Muscle of leg (tissue), 3 donors: ENCODE measurements at regions not wholly inside any gene's neighbourhood (a gene's known extent, or its start where the extent isn't known, plus 50 kb on each side); places are given as distances from the start of the nearest gene placed in this dataset.

Experiments used
- DNase-seq: peaks from one replicate; pipeline ENCODE4 v3.0.0; 2013
- H3K27ac ChIP-seq: one replicate; pipeline ENCODE4 v1.5.1; 2013; ENCODE audit warnings: mild to moderate bottlenecking, low read length, control low read depth
- H3K27me3 ChIP-seq: one replicate; pipeline ENCODE4 v1.6.1; 2013; ENCODE audit warnings: low read length; ENCODE audit not compliant: control insufficient read depth, insufficient read depth
- H3K36me3 ChIP-seq: one replicate; pipeline ENCODE4 v1.6.1; 2013; ENCODE audit warnings: low read length; ENCODE audit not compliant: control insufficient read depth, insufficient read depth
- H3K4me1 ChIP-seq: one replicate; pipeline ENCODE4 v1.6.1; 2013; ENCODE audit warnings: low read length; ENCODE audit not compliant: control insufficient read depth, insufficient read depth
- H3K4me3 ChIP-seq: one replicate; pipeline ENCODE4 v1.5.1; 2013; ENCODE audit warnings: low read length, control low read depth
- H3K9me3 ChIP-seq: replicated peaks from 2 replicates; pipeline ENCODE4 v1.6.1; 2013; ENCODE audit warnings: low read depth, low read length; ENCODE audit not compliant: control insufficient read depth
- WGBS: methylation state at CpG from one replicate; pipeline ENCODE4 v1.1.5; 2013; ENCODE audit warnings: missing lambda C conversion rate; ENCODE audit not compliant: insufficient coverage; 5-methylcytosine and 5-hydroxymethylcytosine counted together

DNA sequence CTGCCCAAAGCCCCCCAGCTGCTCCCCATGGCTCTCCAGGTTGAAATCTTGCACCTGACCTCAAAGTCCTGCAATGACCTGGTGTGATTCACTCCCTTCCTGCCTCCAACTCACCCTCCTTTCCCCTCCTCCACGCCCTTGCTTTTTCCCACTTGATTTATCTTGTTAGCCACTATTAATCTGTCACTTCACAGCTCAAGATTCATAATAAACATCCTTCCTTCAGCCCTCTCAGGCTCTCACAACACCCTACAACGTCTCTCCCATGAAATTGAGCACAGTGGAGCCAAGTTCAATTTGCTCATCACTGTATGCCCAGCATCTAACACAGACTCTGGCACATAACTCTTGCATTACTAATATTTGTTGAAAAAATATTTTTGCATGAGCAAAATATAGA lies 85.6 kb upstream of the SLC35G4 start:
- H3K36me3 ChIP-seq: no peaks in the 10 kb centered on the region
- no peaks in the 10 kb centered on the region for H3K4me1 ChIP-seq
- 68% methylated on average over 1 of the region's 2 CpGs for WGBS
- H3K9me3 ChIP-seq: no peaks in the 10 kb centered on the region
- no peak overlapping the region for H3K27ac ChIP-seq
- H3K27me3 ChIP-seq: no peaks in the 10 kb centered on the region
- DNase-seq: no peak
- H3K4me3 ChIP-seq: no peak overlapping the region

DNA sequence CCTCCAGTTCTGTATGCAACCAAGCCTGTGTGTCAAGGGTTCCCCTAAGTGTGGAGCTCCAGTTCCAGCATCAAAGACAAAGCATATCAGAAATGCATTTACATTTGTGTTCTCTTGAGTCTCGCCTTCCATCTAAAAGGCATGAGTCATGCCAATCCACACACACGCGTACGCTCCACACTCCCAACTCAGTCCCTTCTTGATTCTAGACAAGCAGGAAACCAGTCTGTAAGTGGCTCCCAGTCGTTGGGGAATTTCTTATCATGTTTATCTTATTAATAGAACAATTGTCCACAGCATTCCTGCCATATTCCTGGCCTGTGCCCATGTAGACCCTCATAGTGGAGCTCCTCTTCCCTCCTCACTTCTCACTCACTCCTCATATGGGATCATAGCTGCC lies 86.4 kb upstream of the SLC35G4 start:
- Histone ChIP-seq H3K36me3 (no peaks in the 10 kb centered on the region), H3K27me3 (no peaks in the 10 kb centered on the region), H3K4me1 (peaks cover 5% of the 10 kb centered on the region), H3K4me3 (no peak overlapping the region), H3K27ac (no peak overlapping the region), H3K9me3 (no peaks in the 10 kb centered on the region)
- WGBS: no CpG with 5 or more reads among the region's 5 CpGs
- no peak for DNase-seq

DNA sequence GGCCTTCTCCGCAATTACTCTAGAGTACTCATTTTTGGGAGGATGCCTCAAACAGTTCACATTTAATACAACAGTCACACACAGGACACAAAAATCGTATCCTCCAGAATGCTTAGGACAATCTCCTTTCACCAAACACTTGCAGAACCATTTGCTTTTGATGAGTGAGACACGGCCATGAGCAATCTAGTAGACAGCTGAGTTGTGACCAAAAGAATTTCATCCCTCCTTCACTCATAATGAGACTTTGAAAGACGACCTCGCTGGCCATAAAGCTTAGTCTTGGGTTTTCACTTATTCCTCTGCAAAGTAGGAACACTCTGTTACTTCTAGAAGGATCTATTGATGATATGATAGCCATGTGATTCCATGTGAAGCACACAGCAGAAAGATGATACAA lies 87.5 kb upstream of the SLC35G4 start:
- 61% methylated on average over 2 of the region's 5 CpGs for WGBS
- no peak for DNase-seq
- Histone ChIP-seq H3K9me3 (no peaks in the 10 kb centered on the region), H3K27me3 (no peaks in the 10 kb centered on the region), H3K36me3 (no peaks in the 10 kb centered on the region), H3K4me1 (peaks cover 14% of the 10 kb centered on the region), H3K27ac (no peak overlapping the region), H3K4me3 (no peak overlapping the region)

DNA sequence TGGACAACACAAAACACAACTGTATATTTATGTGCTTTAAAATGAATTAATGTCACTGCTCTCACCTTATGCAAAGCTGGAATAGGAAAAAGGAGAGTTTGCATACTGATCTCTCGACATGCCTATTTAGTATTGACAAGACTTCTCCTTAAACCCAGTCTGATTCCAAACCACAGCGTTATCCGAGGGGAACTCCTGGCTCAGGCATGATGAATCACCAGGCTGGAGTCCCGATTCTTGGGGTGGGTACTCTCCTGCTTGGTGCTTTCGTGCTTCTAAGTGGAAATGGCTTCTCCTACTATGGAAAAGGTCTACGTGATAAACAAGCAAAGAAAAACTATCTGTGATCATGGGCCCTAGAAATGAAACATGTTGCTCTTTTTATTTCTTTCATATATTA lies 88.9 kb upstream of the SLC35G4 start:
- DNase-seq: no peak
- WGBS: no CpG with 5 or more reads among the region's 6 CpGs

DNA sequence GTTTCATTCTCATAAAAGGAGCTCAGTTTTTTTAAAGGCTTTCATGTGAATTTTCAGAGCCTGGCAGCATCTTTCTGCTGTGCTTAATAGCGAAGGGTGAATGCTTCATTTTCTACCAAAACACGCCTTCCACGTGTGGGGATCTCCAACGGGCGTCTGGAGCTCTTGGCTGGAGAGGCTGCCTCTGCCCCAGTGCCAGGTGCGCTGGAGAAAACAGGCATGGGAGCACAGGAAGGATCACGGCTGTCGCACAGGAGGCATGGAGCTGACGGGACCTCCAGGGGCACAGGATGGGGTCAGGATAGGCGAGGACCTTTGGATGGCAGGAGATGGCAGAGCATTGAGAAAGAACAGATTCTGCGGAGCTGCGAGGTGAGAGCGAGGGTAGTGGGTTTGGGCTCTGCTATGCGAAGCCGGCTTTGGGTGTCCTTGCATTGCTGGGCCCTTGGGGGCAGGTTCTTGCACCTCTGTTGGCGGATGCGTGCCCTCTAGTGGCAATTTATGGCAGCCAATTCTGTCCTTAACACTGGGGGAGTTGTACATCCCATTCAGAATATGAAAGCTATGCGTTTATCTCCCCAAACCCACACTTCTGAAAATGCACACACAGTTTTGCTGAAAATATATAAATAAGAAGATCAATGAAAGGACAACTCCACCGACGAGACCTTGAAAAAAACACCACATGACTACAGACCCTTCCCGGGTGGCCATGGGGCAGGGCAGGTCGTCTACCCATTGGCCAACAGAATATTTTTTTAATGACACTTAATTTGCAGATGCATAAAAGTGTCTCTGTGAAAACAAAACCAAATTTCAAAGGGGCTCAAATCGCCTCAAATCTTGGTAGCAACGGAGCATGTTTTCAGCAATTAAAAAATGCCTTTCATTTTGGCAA lies 90.4 kb upstream of the SLC35G4 start:
- Histone ChIP-seq H3K27ac (no peak overlapping the region), H3K4me1 (peaks cover 20% of the 10 kb centered on the region), H3K4me3 (no peak overlapping the region), H3K27me3 (no peaks in the 10 kb centered on the region), H3K9me3 (no peaks in the 10 kb centered on the region), H3K36me3 (no peaks in the 10 kb centered on the region)
- WGBS: 66% methylated on average over 12 of the region's 24 CpGs
- peak; percentile 46 for DNase-seq

More for the DNA sequence above, 88.9 kb upstream of the SLC35G4 start:
- Histone ChIP-seq H3K27ac (no peak overlapping the region), H3K9me3 (no peaks in the 10 kb centered on the region), H3K27me3 (no peaks in the 10 kb centered on the region), H3K4me3 (no peak overlapping the region), H3K4me1 (peaks cover 17% of the 10 kb centered on the region), H3K36me3 (no peaks in the 10 kb centered on the region)

DNA sequence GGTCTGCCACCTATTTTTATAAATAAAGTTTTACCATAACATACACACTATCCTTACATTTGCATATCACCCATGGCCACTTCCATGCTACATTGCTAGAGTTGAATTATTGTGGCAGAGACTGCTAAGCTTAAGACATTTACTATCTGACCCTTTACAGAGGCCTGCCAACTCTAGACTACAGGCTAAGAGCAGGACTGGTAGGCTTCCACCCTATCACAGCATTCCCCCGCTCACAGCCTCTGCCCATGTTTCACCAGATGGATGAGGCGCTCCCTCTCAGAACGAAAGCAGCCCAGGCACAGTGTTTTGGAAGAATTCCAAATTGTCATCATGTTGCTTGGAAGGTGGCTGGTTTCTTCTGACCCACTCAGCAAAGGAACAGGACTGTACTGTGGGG lies 91.7 kb upstream of the SLC35G4 start:
- H3K9me3 ChIP-seq: no peaks in the 10 kb centered on the region
- H3K27me3 ChIP-seq: no peaks in the 10 kb centered on the region
- DNase-seq: no peak
- peaks cover 20% of the 10 kb centered on the region for H3K4me1 ChIP-seq
- H3K4me3 ChIP-seq: no peak overlapping the region
- H3K36me3 ChIP-seq: no peaks in the 10 kb centered on the region
- no peak overlapping the region for H3K27ac ChIP-seq
- WGBS: no CpG with 5 or more reads among the region's 3 CpGs

DNA sequence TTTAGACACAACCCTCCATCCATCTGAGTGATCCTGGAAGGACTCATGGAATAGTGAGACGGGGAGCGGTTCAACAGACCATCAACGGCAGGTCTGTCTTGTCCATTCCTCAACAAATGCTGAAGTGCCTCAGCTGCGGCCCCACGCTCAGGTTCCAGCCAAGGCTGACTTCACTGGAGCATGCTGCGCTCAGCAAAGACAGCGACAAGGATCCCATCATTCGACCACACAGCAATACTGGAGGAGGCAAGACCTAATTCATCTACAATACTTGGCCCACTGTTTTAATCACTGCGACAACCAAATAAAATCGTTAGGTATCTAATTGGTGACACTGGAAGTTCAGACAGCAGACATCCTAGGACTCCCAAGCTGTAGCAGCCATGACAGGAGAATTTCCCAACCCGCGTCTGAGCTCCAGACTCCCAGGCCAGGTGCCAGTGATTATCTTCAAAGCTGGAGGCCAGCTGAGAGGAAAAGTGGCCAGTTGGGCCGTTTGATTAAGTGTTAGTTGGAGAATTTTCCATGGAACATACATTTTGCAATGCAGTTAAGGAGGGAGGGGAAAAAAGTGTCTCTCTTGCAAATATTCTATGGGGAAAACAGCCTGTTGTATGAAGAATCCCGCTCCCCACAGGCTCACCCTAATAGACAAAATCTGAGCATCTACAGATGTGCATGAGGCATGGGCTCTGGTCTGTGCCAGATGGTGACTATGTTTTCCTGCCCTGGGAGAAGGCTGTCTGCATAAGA lies 92.5 kb upstream of the SLC35G4 start:
- no peaks in the 10 kb centered on the region for H3K27me3 ChIP-seq
- peak; percentile 98 for DNase-seq
- no peak overlapping the region for H3K4me3 ChIP-seq
- H3K27ac ChIP-seq: peak overlapping the region; percentile 83
- H3K4me1 ChIP-seq: peaks cover 20% of the 10 kb centered on the region
- no peaks in the 10 kb centered on the region for H3K36me3 ChIP-seq
- no peaks in the 10 kb centered on the region for H3K9me3 ChIP-seq
- 25% methylated on average over 11 of the region's 14 CpGs for WGBS

DNA sequence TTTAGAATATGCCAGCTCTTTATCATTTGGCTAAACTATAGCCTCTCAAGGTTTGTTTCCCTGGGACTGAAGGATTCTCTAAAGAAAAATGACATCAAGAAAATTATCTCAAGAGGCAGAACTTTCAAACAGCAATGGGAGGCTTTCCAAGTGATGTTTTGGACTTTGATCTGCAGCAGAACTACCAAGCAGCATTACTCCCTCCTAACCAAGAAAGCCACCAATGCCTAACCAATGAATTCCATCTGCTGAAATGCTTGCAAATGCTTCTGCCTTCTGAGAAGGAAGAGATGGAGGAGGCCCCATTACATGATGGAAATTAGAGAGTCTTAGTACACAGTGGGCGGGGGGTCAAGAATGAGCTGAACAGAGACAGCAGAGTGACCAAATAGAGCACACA lies 95.1 kb upstream of the SLC35G4 start:
- no peaks in the 10 kb centered on the region for H3K9me3 ChIP-seq
- WGBS: no CpG with 5 or more reads among the region's 1 CpG
- no peak overlapping the region for H3K4me3 ChIP-seq
- H3K27ac ChIP-seq: no peak overlapping the region
- no peaks in the 10 kb centered on the region for H3K36me3 ChIP-seq
- no peaks in the 10 kb centered on the region for H3K27me3 ChIP-seq
- peaks cover 20% of the 10 kb centered on the region for H3K4me1 ChIP-seq
- no peak for DNase-seq

DNA sequence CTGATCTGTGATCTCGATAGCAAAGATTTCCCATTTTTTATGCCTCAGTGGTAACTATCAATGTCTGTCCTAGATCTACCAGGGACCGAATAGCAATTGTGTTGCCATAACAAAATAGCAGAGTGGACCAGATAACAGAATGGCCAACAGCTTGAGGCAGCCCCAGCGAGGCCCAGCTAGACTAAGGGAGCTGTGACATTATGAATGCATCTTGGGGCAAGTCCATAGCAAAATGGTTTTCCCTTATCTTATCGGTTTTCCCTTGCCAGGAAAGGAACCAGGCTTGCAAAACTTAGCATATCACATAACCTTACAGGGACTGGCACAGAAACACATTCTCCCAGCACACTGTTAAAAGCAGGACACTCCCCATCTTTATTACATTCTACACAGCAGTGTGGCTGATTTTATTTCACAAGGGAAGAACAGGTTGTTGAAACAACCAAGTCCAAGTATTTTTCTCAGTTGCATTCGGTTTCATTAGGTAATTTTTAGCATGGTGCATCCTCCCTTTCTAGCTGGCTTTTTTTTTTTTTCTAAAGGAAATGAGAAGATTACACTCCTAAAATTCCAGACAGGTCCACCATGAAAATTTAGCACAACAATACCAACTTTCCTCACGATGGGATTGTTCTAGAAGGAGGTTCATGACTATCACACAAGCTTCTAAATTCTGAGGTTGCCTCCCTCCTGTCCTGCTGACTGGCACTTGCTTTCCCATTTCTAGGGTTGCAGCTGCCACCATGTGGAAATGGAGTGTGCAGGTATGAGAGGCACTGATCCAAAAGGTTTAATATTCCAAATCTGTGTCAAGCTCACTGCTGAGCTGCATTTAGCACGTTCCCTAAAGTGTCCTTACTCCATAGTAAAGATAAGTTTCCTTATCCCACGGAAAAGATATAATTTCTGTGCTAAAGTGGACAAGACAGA lies 97.0 kb upstream of the SLC35G4 start:
- Histone ChIP-seq H3K4me1 (peaks cover 11% of the 10 kb centered on the region), H3K27ac (no peak overlapping the region), H3K4me3 (no peak overlapping the region), H3K27me3 (no peaks in the 10 kb centered on the region), H3K36me3 (no peaks in the 10 kb centered on the region), H3K9me3 (no peaks in the 10 kb centered on the region)
- 96% methylated on average over 3 of the region's 8 CpGs for WGBS
- peak; percentile 42 for DNase-seq
